Endometrium (tissue), 2 donors: ENCODE measurements at regions not wholly inside any gene's neighbourhood (a gene's known extent, or its start where the extent isn't known, plus 50 kb on each side); places are given as distances from the start of the nearest gene placed in this dataset.

Experiments used
- FAIRE-seq: peaks from 2 replicates; lab custom pipeline; 2012; peaks lifted over from hg19 to GRCh38; lab: Jason Lieb, UNC
- donor health status: control.
- donor health status: control.

GRCh38 chr6:151701911-151702562 is 105.4 kb upstream of the ESR1 start:
- FAIRE-seq, result no peak

GRCh38 chr6:151702851-151703658 is 104.4 kb upstream of the ESR1 start:
- FAIRE-seq, result no peak

GRCh38 chr6:151704383-151704782 is 103.1 kb upstream of the ESR1 start:
- no peak for FAIRE-seq

GRCh38 chr6:151705993-151706733 is 101.3 kb upstream of the ESR1 start:
- no peak for FAIRE-seq

GRCh38 chr6:151709329-151709728 is 98.2 kb upstream of the ESR1 start:
- no peak for FAIRE-seq

- FAIRE-seq, result no peak
Observed at GRCh38 chr6:151716526-151716932, 91.0 kb upstream of the ESR1 start.

GRCh38 chr6:151719070-151719469 is 88.4 kb upstream of the ESR1 start:
- FAIRE-seq, result no peak

GRCh38 chr6:151721146-151721545 is 86.3 kb upstream of the ESR1 start:
- peak; percentile 37 for FAIRE-seq

- no peak for FAIRE-seq
Observed at GRCh38 chr6:151721671-151722070, 85.8 kb upstream of the ESR1 start.

GRCh38 chr6:151722342-151722741 is 85.1 kb upstream of the ESR1 start:
- no peak for FAIRE-seq

GRCh38 chr6:151723152-151723551 is 84.3 kb upstream of the ESR1 start:
- FAIRE-seq, result no peak

- FAIRE-seq, result no peak
Observed at GRCh38 chr6:151729829-151730495, 77.5 kb upstream of the ESR1 start.

GRCh38 chr6:151730496-151730870 is 77.0 kb upstream of the ESR1 start:
- FAIRE-seq, result no peak

GRCh38 chr6:151731313-151731712 is 76.2 kb upstream of the ESR1 start:
- no peak for FAIRE-seq

- no peak for FAIRE-seq
Observed at GRCh38 chr6:151733680-151734320, 73.7 kb upstream of the ESR1 start.

GRCh38 chr6:151738267-151738666 is 69.2 kb upstream of the ESR1 start:
- FAIRE-seq, result no peak

- no peak for FAIRE-seq
Observed at GRCh38 chr6:151738960-151739359, 68.5 kb upstream of the ESR1 start.

- no peak for FAIRE-seq
Observed at GRCh38 chr6:151740820-151741219, 66.7 kb upstream of the ESR1 start.

- FAIRE-seq, result no peak
Observed at GRCh38 chr6:151747896-151748295, 59.6 kb upstream of the ESR1 start.

GRCh38 chr6:151749341-151749740 is 58.1 kb upstream of the ESR1 start:
- no peak for FAIRE-seq

- no peak for FAIRE-seq
Observed at GRCh38 chr6:151753581-151753980, 53.9 kb upstream of the ESR1 start.

- no peak for FAIRE-seq
Observed at GRCh38 chr6:151757506-151757955, 50.0 kb upstream of the ESR1 start.
